Gastroesophageal sphincter (tissue), 4 donors: ENCODE measurements at regions not wholly inside any gene's neighbourhood (a gene's known extent, or its start where the extent isn't known, plus 50 kb on each side); places are given as distances from the start of the nearest gene placed in this dataset.

ENCODE experiments used
- ATAC-seq: fragments of 150-250 bp; one replicate; pipeline ENCODE4 v1.9.1; 2016; ENCODE audit warnings: mild to moderate bottlenecking, moderate library complexity
- H3K27ac ChIP-seq, 4 donors: fragments of 200-600 bp; sonication (generic) in 3 of 4; 1 replicate in 3 of 4; 2 replicates in 1 of 4; pipeline ENCODE4 v1.5.1; 2016 to 2019
- H3K27me3 ChIP-seq: fragments of 200-600 bp; sonication (generic); one replicate; pipeline ENCODE4 v1.5.1; 2019
- H3K36me3 ChIP-seq, 2 donors: fragments of 200-600 bp; sonication (generic); one replicate each; pipeline ENCODE4 v1.5.1; 2019; ENCODE audit warnings: control low read depth in 1 of 2
- H3K4me1 ChIP-seq, 3 donors: fragments of 200-600 bp; sonication (generic); 1 replicate in 2 of 3; 2 replicates in 1 of 3; pipeline ENCODE4 v1.5.1; 2016 to 2019; ENCODE audit warnings: control low read depth in 2 of 3
- H3K4me3 ChIP-seq, 2 donors: fragments of 200-600 bp; sonication (generic); one replicate each; pipeline ENCODE4 v1.5.1; 2019; ENCODE audit warnings: mild to moderate bottlenecking in 1 of 2, moderate library complexity in 1 of 2
- H3K9me3 ChIP-seq, 3 donors: fragments of 200-600 bp; sonication (generic); one replicate each; pipeline ENCODE4 v1.5.1; 2017 to 2019; ENCODE audit warnings: control low read depth in 2 of 3
- EP300 ChIP-seq: sonication (generic); formaldehyde crosslinking; IDR thresholded peaks from one replicate; pipeline ENCODE4 v1.6.1; 2017; ENCODE audit warnings: antibody characterized with exemption, mild to moderate bottlenecking
- POLR2A ChIP-seq, 2 donors: fragments of 450-650 bp; IDR thresholded peaks; one replicate each; pipeline ENCODE4 v1.6.1; 2017; ENCODE audit warnings: antibody characterized with exemption in 2 of 2, mild to moderate bottlenecking in 2 of 2, moderate library complexity in 1 of 2
- POLR2AphosphoS5 ChIP-seq: sonication (generic); formaldehyde crosslinking; IDR thresholded peaks from one replicate; pipeline ENCODE4 v1.6.1; 2017; ENCODE audit warnings: antibody characterized with exemption
- WGBS, 2 donors: methylation state at CpG; one replicate each; pipeline ENCODE4 v1.1.5; 2018; ENCODE audit warnings: low coverage in 1 of 2; 5-methylcytosine and 5-hydroxymethylcytosine counted together
- TF ChIP-seq, protein P1 (sequence below), 4 experiments: fragments of 200-600 bp in 2 of 4; fragments of 450-650 bp in 2 of 4; sonication (generic) in 1 of 4; IDR thresholded peaks; one replicate each; pipeline ENCODE4 v1.5.1; 2017 to 2019; ENCODE audit warnings: antibody characterized with exemption in 4 of 4, mild to moderate bottlenecking in 2 of 4, moderate library complexity in 2 of 4

DNA sequence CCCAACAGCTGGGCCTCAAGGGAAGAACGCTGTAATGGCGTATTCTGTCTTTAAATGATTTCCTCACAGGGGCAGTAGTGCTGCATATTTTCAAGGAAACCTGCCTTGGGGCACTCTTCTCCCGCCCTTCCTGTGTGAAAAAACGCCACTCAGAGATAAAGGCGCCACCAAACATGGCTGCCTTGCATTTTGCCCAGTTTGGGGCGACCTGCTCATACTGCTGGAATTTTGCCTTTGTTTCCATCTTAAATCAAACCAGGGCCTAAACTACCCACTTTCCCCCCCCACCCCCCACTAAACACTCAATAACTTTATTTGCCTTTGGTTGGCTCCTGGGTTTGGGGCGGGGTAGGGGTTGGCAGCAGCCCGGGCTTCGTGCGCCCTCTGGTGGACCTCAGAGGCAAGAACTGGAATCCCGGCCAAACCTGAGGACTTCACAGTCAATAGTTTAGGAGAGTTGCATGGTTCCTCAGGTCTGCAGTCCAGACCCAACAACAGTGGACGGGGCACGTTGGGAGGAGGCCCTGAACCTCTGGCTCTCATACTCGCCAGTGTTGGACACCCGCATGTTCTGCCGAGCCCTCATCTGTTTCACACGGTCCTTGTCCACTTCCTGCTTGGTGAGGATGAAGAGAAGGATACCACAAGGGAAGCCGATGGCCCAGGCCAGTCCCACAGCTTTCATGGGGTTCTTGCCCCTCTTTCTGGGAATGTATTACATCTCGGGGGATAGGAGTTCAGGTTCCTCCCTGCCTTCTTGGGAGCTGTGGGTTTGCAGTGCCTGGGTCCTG lies 220.1 kb upstream of the STK26 start:
- no peaks in the 10 kb centered on the region for H3K4me1 ChIP-seq
- H3K36me3 ChIP-seq = no peaks in the 10 kb centered on the region
- ATAC-seq = peak; percentile 93
- no peaks in the 10 kb centered on the region for H3K9me3 ChIP-seq
- peak overlapping the region in 1 of 4 donors; percentile 68 for H3K27ac ChIP-seq
- WGBS, 2 donors = 14 to 73% methylated on average over 2 to 4 of the region's 19 CpGs
- H3K4me3 ChIP-seq = no peak overlapping the region
- H3K27me3 ChIP-seq = no peaks in the 10 kb centered on the region
- no peak for TF ChIP-seq EP300
- TF ChIP-seq, protein P1, sequence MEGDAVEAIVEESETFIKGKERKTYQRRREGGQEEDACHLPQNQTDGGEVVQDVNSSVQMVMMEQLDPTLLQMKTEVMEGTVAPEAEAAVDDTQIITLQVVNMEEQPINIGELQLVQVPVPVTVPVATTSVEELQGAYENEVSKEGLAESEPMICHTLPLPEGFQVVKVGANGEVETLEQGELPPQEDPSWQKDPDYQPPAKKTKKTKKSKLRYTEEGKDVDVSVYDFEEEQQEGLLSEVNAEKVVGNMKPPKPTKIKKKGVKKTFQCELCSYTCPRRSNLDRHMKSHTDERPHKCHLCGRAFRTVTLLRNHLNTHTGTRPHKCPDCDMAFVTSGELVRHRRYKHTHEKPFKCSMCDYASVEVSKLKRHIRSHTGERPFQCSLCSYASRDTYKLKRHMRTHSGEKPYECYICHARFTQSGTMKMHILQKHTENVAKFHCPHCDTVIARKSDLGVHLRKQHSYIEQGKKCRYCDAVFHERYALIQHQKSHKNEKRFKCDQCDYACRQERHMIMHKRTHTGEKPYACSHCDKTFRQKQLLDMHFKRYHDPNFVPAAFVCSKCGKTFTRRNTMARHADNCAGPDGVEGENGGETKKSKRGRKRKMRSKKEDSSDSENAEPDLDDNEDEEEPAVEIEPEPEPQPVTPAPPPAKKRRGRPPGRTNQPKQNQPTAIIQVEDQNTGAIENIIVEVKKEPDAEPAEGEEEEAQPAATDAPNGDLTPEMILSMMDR (IDR thresholded peaks at IDR 0.05) = peak in 1 of 4 experiments; percentile 78

DNA sequence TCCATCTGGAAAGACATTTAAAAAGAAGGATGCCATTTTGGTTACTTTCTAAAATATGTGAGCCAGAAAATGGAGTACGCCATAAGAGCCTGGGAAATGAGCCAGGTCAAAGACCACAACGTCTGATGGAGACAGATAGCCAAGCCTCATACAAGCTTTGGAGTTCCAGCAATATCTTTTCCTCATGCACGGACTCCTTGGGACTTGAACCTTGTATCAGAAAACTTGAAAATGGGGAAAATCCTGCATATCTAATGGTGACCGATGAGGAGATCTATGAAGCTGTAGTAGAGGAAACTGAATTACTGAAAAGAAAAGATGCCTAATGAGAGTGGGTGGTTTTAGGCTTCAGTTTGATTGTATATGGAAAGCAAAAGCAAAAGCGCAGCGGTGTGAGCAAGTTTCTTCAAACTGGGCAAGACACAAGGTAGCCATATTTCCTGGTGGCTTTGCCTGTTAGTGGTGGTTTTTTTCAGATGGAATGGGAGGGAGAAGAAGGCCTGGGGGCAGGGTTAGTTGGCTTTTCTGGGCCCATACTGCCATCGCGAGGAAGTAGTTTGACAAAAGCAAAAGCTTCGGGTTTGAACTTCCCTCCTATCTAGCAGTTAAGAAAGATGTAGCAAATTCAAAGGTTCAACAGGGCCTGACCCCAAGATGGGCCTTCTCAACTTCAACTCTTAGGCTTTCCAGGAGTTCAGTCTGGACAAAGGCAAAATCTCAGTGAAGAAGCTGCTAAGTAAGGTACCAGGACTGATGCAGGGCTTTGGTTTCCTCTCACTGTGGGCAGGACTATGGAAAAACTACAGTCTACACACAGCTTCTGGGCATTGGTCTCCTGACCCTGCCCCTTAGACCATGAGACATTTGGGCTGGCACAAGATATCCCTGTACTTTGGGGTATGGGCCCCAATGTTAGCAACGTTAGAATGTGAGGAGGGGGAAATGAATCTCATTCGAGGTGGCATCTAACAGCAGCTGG lies 210.0 kb upstream of the STK26 start:
- H3K4me1 ChIP-seq = no peaks in the 10 kb centered on the region
- peak; percentile 89 for ATAC-seq
- H3K27me3 ChIP-seq = no peaks in the 10 kb centered on the region
- WGBS, 2 donors = 44 to 66% methylated on average over 3 to 7 of the region's 11 CpGs
- H3K36me3 ChIP-seq = no peaks in the 10 kb centered on the region
- H3K4me3 ChIP-seq = peak overlapping the region in 1 of 2 donors; percentile 28
- peak overlapping the region in 3 of 4 donors; percentile 55 to 69 (median 59) for H3K27ac ChIP-seq
- TF ChIP-seq POLR2AphosphoS5 (no peak), POLR2A (IDR thresholded peaks at IDR 0.05) (no peak)
- TF ChIP-seq, protein P1 (IDR thresholded peaks at IDR 0.05) = peak in 1 of 4 experiments; percentile 63
- H3K9me3 ChIP-seq = no peaks in the 10 kb centered on the region

DNA sequence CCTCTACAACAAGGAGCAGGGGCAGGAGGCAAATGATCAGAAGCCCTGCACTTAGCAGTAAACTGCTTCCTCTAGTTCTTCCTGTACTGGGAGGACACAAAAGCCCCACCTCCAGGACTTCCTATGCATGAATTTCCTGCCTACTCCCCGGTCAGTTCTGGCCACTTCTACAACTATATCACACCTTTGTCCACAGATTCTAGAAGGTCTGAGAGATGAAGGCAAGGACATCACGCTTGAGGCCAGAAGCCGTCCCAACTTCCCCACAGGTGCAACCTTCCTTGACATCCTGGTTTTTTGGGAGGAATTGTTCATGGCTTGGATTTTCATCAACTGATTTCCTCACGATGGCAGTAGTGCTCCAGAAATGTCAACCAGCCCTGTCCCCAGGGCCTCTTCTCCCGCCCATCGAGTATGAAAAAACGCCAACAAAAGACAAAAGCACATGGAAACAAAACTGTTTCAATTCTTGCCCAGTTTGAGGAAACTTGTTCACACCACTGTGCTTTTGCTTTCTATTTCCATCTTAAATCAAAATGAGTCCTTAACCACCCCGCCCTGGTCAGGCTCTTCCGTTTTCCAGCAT lies 206.5 kb upstream of the STK26 start:
- 38 to 100% methylated on average over 3 to 4 of the region's 9 CpGs for WGBS, 2 donors
- peak overlapping the region in 2 of 4 donors; percentile 64 to 66 for H3K27ac ChIP-seq

DNA sequence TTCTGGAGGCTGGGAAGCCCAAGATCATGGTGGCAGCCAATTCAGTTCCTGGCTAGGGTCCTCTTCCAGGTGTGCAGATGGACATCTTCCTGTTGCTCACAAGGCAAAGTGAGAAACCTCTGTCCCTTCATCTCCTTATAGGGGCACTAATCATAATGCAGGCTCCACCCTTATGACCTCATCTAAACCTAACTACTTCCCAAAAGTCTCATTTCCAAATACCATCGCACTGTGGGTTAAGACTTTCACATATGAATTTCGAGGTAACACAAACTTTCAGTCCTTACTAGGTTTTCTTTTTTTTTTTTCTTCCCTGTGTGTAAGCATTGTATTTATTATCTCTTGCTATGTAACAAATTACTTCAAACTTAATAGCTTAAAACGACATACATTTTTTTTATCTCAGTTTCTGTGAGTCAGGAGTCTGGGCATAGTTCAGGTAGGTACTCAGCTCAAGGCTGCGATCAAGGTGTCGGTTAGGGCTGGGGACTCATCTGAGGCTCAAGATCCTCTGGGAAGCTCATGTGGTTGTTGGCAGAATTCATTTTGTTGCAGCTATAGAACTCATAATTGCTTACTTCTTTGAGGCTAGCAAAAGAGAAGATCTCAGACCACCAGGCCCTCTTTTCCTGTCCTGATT lies 204.7 kb upstream of the STK26 start:
- ATAC-seq = no peak
- no peaks in the 10 kb centered on the region for H3K9me3 ChIP-seq
- no peak overlapping the region for H3K4me3 ChIP-seq
- H3K4me1 ChIP-seq = peaks cover 0 to 3% (median 0%) of the 10 kb centered on the region in 3 donors
- no peak overlapping the region for H3K27ac ChIP-seq
- WGBS, 2 donors = 60 to 71% methylated on average over 3 to 4 of the region's 5 CpGs
- no peaks in the 10 kb centered on the region for H3K27me3 ChIP-seq
- H3K36me3 ChIP-seq = no peaks in the 10 kb centered on the region
- no peak for TF ChIP-seq EP300
- TF ChIP-seq POLR2A (IDR thresholded peaks at IDR 0.05) = no peak
- TF ChIP-seq, protein P1 (IDR thresholded peaks at IDR 0.05) = no peak
- no peak for TF ChIP-seq POLR2AphosphoS5

More for the DNA sequence above, 206.5 kb upstream of the STK26 start:
- Histone ChIP-seq H3K4me3 (peak overlapping the region in 1 of 2 donors; percentile 18), H3K27me3 (no peaks in the 10 kb centered on the region), H3K9me3 (no peaks in the 10 kb centered on the region), H3K4me1 (no peaks in the 10 kb centered on the region), H3K36me3 (no peaks in the 10 kb centered on the region)
- no peak for TF ChIP-seq POLR2A (IDR thresholded peaks at IDR 0.05)
- TF ChIP-seq, protein P1 (IDR thresholded peaks at IDR 0.05) = peak in 1 of 4 experiments; percentile 67
- ATAC-seq = peak; percentile 90
